ENCODE measurements at regions not wholly inside any gene's neighbourhood (a gene's known extent, or its start where the extent isn't known, plus 50 kb on each side); places are given as distances from the start of the nearest gene placed in this dataset.
"Not testable (repeated sequence)": the region's sequence is repeated elsewhere in the genome, so short reads cannot be mapped to it uniquely, and the experiment has no call there.

DNA sequence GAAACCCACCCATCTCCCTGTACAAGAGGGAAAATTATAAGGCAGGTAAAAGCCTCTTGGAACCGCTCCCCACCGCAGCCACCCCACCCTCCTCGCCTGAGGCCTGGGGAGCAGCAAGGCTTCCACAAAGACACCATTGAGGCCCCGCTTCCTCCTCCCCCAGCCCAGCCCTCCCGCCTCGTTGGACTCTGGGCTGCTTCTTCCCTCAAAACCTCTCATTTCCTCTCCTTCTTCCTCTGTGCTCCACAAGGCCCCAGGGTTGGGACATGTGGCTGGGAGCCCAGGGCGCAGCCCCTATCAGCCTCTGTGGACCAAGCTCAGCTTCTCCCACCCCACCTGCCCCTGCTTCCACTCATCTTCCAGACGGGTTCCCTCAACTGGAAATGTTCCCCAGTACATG, 185.6 kb downstream of the TBC1D2B start:
- H4K91ac ChIP-seq (replicated peaks; ENCODE audit: insufficient read length, low read length); H3K79me1 ChIP-seq (ENCODE audit: low read depth, low read length); H4K5ac ChIP-seq (ENCODE audit: insufficient read length, low read depth, low read length); H3K56ac ChIP-seq (replicated peaks; ENCODE audit: insufficient read length, low read depth, low read length); H2AFZ ChIP-seq (ENCODE audit: low read length); H3K23me2 ChIP-seq (ENCODE audit: low read depth, low read length); H4K20me1 ChIP-seq (replicated peaks in 1 of 2; ENCODE audit: control insufficient read depth in 1 of 2, insufficient read depth in 2 of 2, low read length in 2 of 2); H3K23ac ChIP-seq (ENCODE audit: insufficient read length); H2BK12ac ChIP-seq (ENCODE audit: low read depth, low read length); H3K14ac ChIP-seq (ENCODE audit: insufficient read length); H3K9ac ChIP-seq (replicated peaks in 1 of 4; ENCODE audit: extremely low read depth in 1 of 4, low read depth in 3 of 4, low read length in 3 of 4); H4K8ac ChIP-seq (ENCODE audit: extremely low read depth, insufficient read depth, low read length); H3K4me1 ChIP-seq (replicated peaks in 1 of 4; ENCODE audit: control insufficient read depth in 3 of 4, insufficient read depth in 4 of 4, low read length in 3 of 4); H3K79me2 ChIP-seq (ENCODE audit: control insufficient read depth in 1 of 2, insufficient read depth in 2 of 2, low read length in 2 of 2); H2BK5ac ChIP-seq (ENCODE audit: low read depth, low read length); H3K36me3 ChIP-seq (ENCODE audit: control insufficient read depth in 2 of 4, insufficient read depth in 4 of 4, low read length in 3 of 4); H2AK5ac ChIP-seq (ENCODE audit: low read depth, low read length); POLR2A ChIA-PET (ENCODE audit: partially characterized antibody); H3K9me3 ChIP-seq (ENCODE audit: insufficient read depth in 2 of 2, low read depth in 1 of 2, low read length in 1 of 2); H3K4ac ChIP-seq (replicated peaks; ENCODE audit: insufficient read length, low read depth, low read length); DNase-seq (ENCODE audit: low read depth in 1 of 2, low spot score in 2 of 2); H3K4me2 ChIP-seq (ENCODE audit: insufficient read depth in 1 of 2, low read depth in 2 of 2, low read length in 2 of 2); H2BK20ac ChIP-seq (ENCODE audit: low read length); H2BK15ac ChIP-seq (ENCODE audit: low read length); H3K18ac ChIP-seq (ENCODE audit: extremely low read depth, low read length); H2BK120ac ChIP-seq (replicated peaks; ENCODE audit: low read depth, low read length); H3K27ac ChIP-seq (ENCODE audit: low read depth, low read length); H3K4me3 ChIP-seq (ENCODE audit: extremely low read depth in 1 of 4, insufficient read depth in 2 of 4, low read depth in 3 of 4, low read length in 4 of 4); H3K27me3 ChIP-seq (replicated peaks in 1 of 4; ENCODE audit: control insufficient read depth in 3 of 4, extremely low read depth in 1 of 4, insufficient read depth in 3 of 4, low read length in 3 of 4); FAIRE-seq: not testable (repeated sequence)
- CTCF ChIA-PET (ENCODE audit: partially characterized antibody), result interaction anchor here (1.0 to 1.4 kb wide), 3 partner anchors 8 to 75 kb away, joined by 3 to 9 read pairs (median 5); no protein-coding TSS in a partner anchor
- no CpG with 5 or more reads among the region's 8 CpGs for WGBS, 2 experiments (ENCODE audit: extremely low coverage in 1 of 2, insufficient coverage in 1 of 2, insufficient read length in 1 of 2, insufficient replicate concordance in 2 of 2, low coverage in 1 of 2, low lambda C conversion rate in 2 of 2, missing lambda C conversion rate in 1 of 2)

DNA sequence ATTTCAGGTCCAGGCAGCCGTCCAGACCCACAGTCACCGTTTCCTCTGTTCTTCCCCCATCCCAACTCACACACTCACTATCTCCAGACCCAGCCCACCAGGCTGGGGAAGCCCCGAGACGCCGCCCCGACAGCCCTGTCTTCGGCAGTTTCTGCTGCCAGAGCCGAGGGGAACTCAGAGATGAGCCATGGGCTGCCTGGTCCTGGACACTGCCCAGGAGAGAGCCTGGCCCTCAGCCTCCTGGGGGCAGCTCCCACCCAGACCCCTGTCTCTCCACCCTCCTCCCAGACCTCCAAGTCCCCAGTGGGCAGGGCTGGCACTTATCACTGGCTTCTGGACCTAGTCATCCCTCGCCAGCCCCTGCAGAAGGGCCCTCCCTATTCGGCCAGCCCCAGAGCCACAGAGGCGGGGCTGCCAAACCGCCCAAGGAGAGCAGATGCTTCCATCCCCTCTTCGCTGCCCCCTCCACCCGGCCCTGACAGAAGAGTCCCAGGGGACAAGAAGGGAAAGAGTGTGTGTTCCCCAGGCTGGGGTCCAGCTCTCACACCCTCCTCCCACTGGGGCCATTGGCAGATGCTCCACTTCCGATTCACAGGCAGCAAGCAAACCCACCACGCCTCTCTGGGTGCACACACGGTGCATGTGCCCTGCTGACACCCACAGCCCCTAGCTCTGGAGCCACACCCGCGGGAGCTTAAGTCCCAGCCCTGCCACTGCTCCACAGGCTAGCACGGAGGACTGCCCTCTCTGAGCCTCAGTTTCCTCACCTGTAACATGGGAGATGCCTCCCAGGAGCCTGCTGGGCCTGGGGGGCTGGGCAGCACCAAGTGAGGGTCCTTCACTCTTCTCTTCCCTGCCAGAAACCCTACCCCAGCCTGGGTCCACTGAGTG, 186.4 kb downstream of the TBC1D2B start:
- not testable (repeated sequence) for H3K9ac ChIP-seq (replicated peaks in 1 of 4; ENCODE audit: extremely low read depth in 1 of 4, low read depth in 3 of 4, low read length in 3 of 4); H3K9me3 ChIP-seq (ENCODE audit: insufficient read depth in 2 of 2, low read depth in 1 of 2, low read length in 1 of 2)

More for the DNA sequence above, 186.4 kb downstream of the TBC1D2B start:
- H3K36me3 ChIP-seq (ENCODE audit: control insufficient read depth in 2 of 4, insufficient read depth in 4 of 4, low read length in 3 of 4); H3K14ac ChIP-seq (ENCODE audit: insufficient read length); H3K79me2 ChIP-seq (ENCODE audit: control insufficient read depth in 1 of 2, insufficient read depth in 2 of 2, low read length in 2 of 2); H2BK15ac ChIP-seq (ENCODE audit: low read length); H3K4ac ChIP-seq (replicated peaks; ENCODE audit: insufficient read length, low read depth, low read length); H4K8ac ChIP-seq (ENCODE audit: extremely low read depth, insufficient read depth, low read length); DNase-seq (ENCODE audit: low read depth in 1 of 2, low spot score in 2 of 2); H3K4me2 ChIP-seq (ENCODE audit: insufficient read depth in 1 of 2, low read depth in 2 of 2, low read length in 2 of 2); H2AK5ac ChIP-seq (ENCODE audit: low read depth, low read length); H2BK120ac ChIP-seq (replicated peaks; ENCODE audit: low read depth, low read length); H2BK12ac ChIP-seq (ENCODE audit: low read depth, low read length); H3K18ac ChIP-seq (ENCODE audit: extremely low read depth, low read length); H4K20me1 ChIP-seq (replicated peaks in 1 of 2; ENCODE audit: control insufficient read depth in 1 of 2, insufficient read depth in 2 of 2, low read length in 2 of 2); H3K56ac ChIP-seq (replicated peaks; ENCODE audit: insufficient read length, low read depth, low read length); H3K27ac ChIP-seq (ENCODE audit: low read depth, low read length); FAIRE-seq; H4K91ac ChIP-seq (replicated peaks; ENCODE audit: insufficient read length, low read length); H3K23ac ChIP-seq (ENCODE audit: insufficient read length); H3K23me2 ChIP-seq (ENCODE audit: low read depth, low read length); H3K27me3 ChIP-seq (replicated peaks in 1 of 4; ENCODE audit: control insufficient read depth in 3 of 4, extremely low read depth in 1 of 4, insufficient read depth in 3 of 4, low read length in 3 of 4); H2AFZ ChIP-seq (ENCODE audit: low read length); H3K4me1 ChIP-seq (replicated peaks in 1 of 4; ENCODE audit: control insufficient read depth in 3 of 4, insufficient read depth in 4 of 4, low read length in 3 of 4); H2BK20ac ChIP-seq (ENCODE audit: low read length); H2BK5ac ChIP-seq (ENCODE audit: low read depth, low read length); H3K4me3 ChIP-seq (ENCODE audit: extremely low read depth in 1 of 4, insufficient read depth in 2 of 4, low read depth in 3 of 4, low read length in 4 of 4); POLR2A ChIA-PET (ENCODE audit: partially characterized antibody); H3K79me1 ChIP-seq (ENCODE audit: low read depth, low read length); H4K5ac ChIP-seq (ENCODE audit: insufficient read length, low read depth, low read length): not testable (repeated sequence)
- CTCF ChIA-PET (ENCODE audit: partially characterized antibody), result interaction anchor here (1.7 kb wide), 1 partner anchor 10 kb away, joined by 3 read pairs; no protein-coding TSS in a partner anchor
- WGBS, 2 experiments (ENCODE audit: extremely low coverage in 1 of 2, insufficient coverage in 1 of 2, insufficient read length in 1 of 2, insufficient replicate concordance in 2 of 2, low coverage in 1 of 2, low lambda C conversion rate in 2 of 2, missing lambda C conversion rate in 1 of 2), result 82% methylated on average over 14 of the region's 20 CpGs; no CpG with 5 or more reads in 1 of the 2 experiments

All from H1 (cell line).